ENCODE measurements at regions not wholly inside any gene's neighbourhood (a gene's known extent, or its start where the extent isn't known, plus 50 kb on each side); places are given as distances from the start of the nearest gene placed in this dataset.

DNA sequence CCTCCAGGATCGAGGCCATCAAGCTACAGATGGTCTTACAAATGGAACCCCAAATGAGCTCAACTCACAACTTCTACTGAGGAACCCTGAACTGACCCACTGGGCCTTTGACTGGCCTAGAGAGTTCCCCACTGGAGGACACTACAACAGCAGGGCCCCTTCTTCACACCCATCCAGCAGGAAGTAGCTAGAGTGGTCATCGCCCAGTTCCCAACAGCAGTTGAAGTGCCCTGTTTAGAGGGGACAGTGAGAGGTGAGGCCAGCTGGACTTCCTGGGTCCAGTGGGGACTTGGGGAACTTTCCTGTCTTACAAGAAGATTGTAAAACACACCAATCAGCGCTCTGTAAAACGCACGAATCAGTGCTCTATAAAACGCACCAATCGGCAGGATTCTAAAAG lies 247.9 kb upstream of the BTG1 start:
- TF ChIP-seq, protein P1, sequence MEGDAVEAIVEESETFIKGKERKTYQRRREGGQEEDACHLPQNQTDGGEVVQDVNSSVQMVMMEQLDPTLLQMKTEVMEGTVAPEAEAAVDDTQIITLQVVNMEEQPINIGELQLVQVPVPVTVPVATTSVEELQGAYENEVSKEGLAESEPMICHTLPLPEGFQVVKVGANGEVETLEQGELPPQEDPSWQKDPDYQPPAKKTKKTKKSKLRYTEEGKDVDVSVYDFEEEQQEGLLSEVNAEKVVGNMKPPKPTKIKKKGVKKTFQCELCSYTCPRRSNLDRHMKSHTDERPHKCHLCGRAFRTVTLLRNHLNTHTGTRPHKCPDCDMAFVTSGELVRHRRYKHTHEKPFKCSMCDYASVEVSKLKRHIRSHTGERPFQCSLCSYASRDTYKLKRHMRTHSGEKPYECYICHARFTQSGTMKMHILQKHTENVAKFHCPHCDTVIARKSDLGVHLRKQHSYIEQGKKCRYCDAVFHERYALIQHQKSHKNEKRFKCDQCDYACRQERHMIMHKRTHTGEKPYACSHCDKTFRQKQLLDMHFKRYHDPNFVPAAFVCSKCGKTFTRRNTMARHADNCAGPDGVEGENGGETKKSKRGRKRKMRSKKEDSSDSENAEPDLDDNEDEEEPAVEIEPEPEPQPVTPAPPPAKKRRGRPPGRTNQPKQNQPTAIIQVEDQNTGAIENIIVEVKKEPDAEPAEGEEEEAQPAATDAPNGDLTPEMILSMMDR (conservative IDR thresholded peaks at IDR 0.05; ENCODE audit: low read depth, low read length): no peak
- no peak for TF ChIP-seq EZH2phosphoT487 (IDR thresholded peaks at IDR 0.05; ENCODE audit: borderline replicate concordance, low read length)
